ENCODE measurements at regions not wholly inside any gene's neighbourhood (a gene's known extent, or its start where the extent isn't known, plus 50 kb on each side); places are given as distances from the start of the nearest gene placed in this dataset.

DNA sequence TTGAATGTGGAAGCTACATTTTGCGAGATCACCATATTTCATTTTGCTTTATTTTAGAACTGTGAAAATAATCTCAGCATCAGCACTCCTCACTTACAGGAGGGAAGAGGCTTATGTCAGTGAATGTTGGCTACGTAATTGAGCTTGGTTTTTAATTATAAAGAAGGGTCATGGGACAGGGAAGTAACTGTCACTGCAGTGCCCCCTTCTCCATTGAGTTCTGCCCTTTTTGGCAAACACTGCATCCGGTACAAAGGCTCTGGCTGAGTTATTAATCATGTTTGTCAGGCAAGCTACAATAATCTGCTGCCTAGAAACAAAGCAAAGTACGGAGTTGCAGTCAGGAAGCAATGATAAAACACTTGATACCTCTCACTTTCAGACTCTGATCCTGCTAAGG is 546.7 kb downstream of the SNAPC1 start:
- TF ChIP-seq, protein P1, sequence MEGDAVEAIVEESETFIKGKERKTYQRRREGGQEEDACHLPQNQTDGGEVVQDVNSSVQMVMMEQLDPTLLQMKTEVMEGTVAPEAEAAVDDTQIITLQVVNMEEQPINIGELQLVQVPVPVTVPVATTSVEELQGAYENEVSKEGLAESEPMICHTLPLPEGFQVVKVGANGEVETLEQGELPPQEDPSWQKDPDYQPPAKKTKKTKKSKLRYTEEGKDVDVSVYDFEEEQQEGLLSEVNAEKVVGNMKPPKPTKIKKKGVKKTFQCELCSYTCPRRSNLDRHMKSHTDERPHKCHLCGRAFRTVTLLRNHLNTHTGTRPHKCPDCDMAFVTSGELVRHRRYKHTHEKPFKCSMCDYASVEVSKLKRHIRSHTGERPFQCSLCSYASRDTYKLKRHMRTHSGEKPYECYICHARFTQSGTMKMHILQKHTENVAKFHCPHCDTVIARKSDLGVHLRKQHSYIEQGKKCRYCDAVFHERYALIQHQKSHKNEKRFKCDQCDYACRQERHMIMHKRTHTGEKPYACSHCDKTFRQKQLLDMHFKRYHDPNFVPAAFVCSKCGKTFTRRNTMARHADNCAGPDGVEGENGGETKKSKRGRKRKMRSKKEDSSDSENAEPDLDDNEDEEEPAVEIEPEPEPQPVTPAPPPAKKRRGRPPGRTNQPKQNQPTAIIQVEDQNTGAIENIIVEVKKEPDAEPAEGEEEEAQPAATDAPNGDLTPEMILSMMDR (IDR thresholded peaks at IDR 0.05) = no peak
- TF ChIP-seq EZH2 (IDR thresholded peaks at IDR 0.05; ENCODE audit: borderline replicate concordance, insufficient read depth, low read depth, low read length, poor library complexity, severe bottlenecking) = no peak
